Heart left ventricle (tissue), 13 donors: ENCODE measurements at regions not wholly inside any gene's neighbourhood (a gene's known extent, or its start where the extent isn't known, plus 50 kb on each side); places are given as distances from the start of the nearest gene placed in this dataset.

ENCODE experiments used
- POLR2A ChIP-seq, 2 donors: fragments of 450-650 bp; IDR thresholded peaks; one replicate each; pipeline ENCODE4 v1.6.1; 2017; ENCODE audit warnings: antibody characterized with exemption in 2 of 2, mild to moderate bottlenecking in 2 of 2, moderate library complexity in 2 of 2
- TF ChIP-seq, protein P1 (sequence below), 12 donors: fragments of 200-600 bp; sonication (generic) in 4 of 12; IDR thresholded peaks; one replicate each; pipeline versions ENCODE4 v1.5.0 to v1.8.0; 2018 to 2022; ENCODE audit warnings: antibody characterized with exemption in 12 of 12, mild to moderate bottlenecking in 5 of 12
- donor health status: ischemic (EF 13 %, LVEDD 7.1; RV severe dilation, severe dysfunction).
- donor health status: DM: no; HTN: yes; CAD: no.
- donor health status: DM: no; HTN: no; CAD: no.
- donor health status: ischemic (EF 25% LVEDD 6.9; RV normal size, moderate dysfunction).
- donor health status: ischemic (EF 25% LVEDD 5.7; RV mildly dilated, moderate dysfunction).
- donor health status: ischemic (EF 35%, LVEDD 5.7; RV mildly dilated, moderate dysfunction).
- donor health status: nonischemic (EF 11% LVEDD 7.7; RV severe dilation, severe dysfunction).
- donor health status: DM: yes; HTN: yes; CAD: no.
- donor health status: PGD.
- donor health status: ischemic (EF 29% LVEDD 5.4; RV normal size, mild dysfunction).
- donor health status: nonischemic (EF 23%, LVEDD 6.1; RV moderate dilation, normal function).

- TF ChIP-seq, protein P1, sequence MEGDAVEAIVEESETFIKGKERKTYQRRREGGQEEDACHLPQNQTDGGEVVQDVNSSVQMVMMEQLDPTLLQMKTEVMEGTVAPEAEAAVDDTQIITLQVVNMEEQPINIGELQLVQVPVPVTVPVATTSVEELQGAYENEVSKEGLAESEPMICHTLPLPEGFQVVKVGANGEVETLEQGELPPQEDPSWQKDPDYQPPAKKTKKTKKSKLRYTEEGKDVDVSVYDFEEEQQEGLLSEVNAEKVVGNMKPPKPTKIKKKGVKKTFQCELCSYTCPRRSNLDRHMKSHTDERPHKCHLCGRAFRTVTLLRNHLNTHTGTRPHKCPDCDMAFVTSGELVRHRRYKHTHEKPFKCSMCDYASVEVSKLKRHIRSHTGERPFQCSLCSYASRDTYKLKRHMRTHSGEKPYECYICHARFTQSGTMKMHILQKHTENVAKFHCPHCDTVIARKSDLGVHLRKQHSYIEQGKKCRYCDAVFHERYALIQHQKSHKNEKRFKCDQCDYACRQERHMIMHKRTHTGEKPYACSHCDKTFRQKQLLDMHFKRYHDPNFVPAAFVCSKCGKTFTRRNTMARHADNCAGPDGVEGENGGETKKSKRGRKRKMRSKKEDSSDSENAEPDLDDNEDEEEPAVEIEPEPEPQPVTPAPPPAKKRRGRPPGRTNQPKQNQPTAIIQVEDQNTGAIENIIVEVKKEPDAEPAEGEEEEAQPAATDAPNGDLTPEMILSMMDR (IDR thresholded peaks at IDR 0.05): no peak
- no peak for TF ChIP-seq POLR2A (IDR thresholded peaks at IDR 0.05)
Measured at GRCh38 chr10:8315619-8316021, 261.1 kb downstream of the GATA3 start.
